GM23338 (cell line): ENCODE measurements at regions not wholly inside any gene's neighbourhood (a gene's known extent, or its start where the extent isn't known, plus 50 kb on each side); places are given as distances from the start of the nearest gene placed in this dataset.

Experiments
- CREB1 ChIP-seq: fragments of 250-450 bp; sonication (Bioruptor Pico); IDR thresholded peaks from 2 replicates; pipeline ENCODE4 v1.5.0; 2020; ENCODE audit warnings: low read depth, mild to moderate bottlenecking, moderate library complexity
- EZH2 ChIP-seq: fragments of 200-600 bp; sonication (generic); IDR thresholded peaks from one replicate; pipeline ENCODE4 v1.8.0; 2017; ENCODE audit warnings: antibody characterized with exemption, mild to moderate bottlenecking, low read depth; ENCODE audit not compliant: unreplicated experiment
- EZH2phosphoT487 ChIP-seq: fragments of 200-600 bp; sonication (generic); IDR thresholded peaks from one replicate; pipeline ENCODE4 v1.8.1; 2018; ENCODE audit warnings: antibody characterized with exemption; ENCODE audit not compliant: unreplicated experiment
- JUNB ChIP-seq: IDR thresholded peaks from one replicate; pipeline ENCODE4 v1.6.1; 2016; ENCODE audit warnings: antibody characterized with exemption; ENCODE audit not compliant: unreplicated experiment
- POLR2AphosphoS5 ChIP-seq: IDR thresholded peaks from 2 replicates; pipeline ENCODE4 v1.6.1; 2016; ENCODE audit warnings: antibody characterized with exemption, low read depth
- ZNF331 ChIP-seq: fragments of 250-450 bp; sonication (Bioruptor Pico); IDR thresholded peaks from 2 replicates; pipeline ENCODE4 v1.5.0; 2020; ENCODE audit warnings: low read depth, mild to moderate bottlenecking, moderate library complexity
- TF ChIP-seq, protein P1 (sequence below), 2 experiments: fragments of 200-600 bp in 1 of 2; sonication (generic) in 1 of 2; conservative IDR thresholded peaks; 2 replicates each; pipeline versions ENCODE4 v1.5.1 to v1.6.1; 2016 to 2017; ENCODE audit warnings: antibody characterized with exemption in 2 of 2, low read depth in 2 of 2, mild to moderate bottlenecking in 2 of 2, moderate library complexity in 1 of 2
- TF ChIP-seq, protein P2 (sequence below): IDR thresholded peaks from one replicate; pipeline ENCODE4 v1.6.1; 2018; ENCODE audit warnings: antibody characterized with exemption; ENCODE audit not compliant: unreplicated experiment

DNA sequence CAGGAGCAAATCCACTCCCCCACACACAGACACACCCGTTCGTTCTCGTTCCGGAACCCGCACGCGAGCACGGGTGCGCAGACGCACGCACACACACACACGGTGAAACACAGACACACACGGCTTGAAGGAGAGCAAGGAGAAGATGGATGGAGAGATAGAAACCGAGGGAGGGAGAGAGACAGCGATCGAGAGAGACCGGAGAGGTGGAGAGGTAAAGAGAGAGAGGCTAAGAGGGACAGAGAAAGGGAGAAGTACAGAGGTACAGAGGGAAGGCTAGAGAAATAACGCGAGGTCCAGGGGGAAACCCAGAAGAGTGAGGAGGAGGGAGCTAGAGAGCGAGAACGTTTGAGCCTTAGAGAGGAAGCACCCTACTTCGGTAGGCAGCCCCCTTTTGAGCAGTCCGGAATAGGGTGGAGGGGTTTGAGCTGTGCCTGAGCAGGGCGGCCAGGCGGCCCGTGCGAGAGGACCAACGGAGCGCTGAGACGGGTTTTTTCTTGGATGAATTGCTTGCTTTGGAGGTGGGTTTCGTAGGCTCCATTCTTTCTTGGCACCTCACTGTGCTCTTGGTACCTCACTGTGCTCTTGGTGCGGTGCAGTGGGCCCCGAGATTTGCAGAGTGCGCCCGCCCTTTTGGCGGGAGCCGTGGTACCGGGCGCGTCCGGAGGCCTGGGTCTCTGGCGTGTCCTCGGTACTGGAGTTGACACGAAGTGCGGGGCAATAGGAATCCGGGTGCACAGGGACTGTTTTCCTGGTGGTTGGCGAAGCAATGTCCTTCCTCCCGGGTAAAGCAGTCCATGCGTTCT, 88.4 kb upstream of the RHOU start:
- TF ChIP-seq, protein P1, sequence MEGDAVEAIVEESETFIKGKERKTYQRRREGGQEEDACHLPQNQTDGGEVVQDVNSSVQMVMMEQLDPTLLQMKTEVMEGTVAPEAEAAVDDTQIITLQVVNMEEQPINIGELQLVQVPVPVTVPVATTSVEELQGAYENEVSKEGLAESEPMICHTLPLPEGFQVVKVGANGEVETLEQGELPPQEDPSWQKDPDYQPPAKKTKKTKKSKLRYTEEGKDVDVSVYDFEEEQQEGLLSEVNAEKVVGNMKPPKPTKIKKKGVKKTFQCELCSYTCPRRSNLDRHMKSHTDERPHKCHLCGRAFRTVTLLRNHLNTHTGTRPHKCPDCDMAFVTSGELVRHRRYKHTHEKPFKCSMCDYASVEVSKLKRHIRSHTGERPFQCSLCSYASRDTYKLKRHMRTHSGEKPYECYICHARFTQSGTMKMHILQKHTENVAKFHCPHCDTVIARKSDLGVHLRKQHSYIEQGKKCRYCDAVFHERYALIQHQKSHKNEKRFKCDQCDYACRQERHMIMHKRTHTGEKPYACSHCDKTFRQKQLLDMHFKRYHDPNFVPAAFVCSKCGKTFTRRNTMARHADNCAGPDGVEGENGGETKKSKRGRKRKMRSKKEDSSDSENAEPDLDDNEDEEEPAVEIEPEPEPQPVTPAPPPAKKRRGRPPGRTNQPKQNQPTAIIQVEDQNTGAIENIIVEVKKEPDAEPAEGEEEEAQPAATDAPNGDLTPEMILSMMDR (conservative IDR thresholded peaks at IDR 0.05; ENCODE audit: low read depth in 2 of 2), result 0 out of 4 replicates have a peak, but pooled peaks of 1 of the 2 experiments have one; percentile 13
- TF ChIP-seq, protein P2, sequence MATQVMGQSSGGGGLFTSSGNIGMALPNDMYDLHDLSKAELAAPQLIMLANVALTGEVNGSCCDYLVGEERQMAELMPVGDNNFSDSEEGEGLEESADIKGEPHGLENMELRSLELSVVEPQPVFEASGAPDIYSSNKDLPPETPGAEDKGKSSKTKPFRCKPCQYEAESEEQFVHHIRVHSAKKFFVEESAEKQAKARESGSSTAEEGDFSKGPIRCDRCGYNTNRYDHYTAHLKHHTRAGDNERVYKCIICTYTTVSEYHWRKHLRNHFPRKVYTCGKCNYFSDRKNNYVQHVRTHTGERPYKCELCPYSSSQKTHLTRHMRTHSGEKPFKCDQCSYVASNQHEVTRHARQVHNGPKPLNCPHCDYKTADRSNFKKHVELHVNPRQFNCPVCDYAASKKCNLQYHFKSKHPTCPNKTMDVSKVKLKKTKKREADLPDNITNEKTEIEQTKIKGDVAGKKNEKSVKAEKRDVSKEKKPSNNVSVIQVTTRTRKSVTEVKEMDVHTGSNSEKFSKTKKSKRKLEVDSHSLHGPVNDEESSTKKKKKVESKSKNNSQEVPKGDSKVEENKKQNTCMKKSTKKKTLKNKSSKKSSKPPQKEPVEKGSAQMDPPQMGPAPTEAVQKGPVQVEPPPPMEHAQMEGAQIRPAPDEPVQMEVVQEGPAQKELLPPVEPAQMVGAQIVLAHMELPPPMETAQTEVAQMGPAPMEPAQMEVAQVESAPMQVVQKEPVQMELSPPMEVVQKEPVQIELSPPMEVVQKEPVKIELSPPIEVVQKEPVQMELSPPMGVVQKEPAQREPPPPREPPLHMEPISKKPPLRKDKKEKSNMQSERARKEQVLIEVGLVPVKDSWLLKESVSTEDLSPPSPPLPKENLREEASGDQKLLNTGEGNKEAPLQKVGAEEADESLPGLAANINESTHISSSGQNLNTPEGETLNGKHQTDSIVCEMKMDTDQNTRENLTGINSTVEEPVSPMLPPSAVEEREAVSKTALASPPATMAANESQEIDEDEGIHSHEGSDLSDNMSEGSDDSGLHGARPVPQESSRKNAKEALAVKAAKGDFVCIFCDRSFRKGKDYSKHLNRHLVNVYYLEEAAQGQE, result no peak
- TF ChIP-seq POLR2AphosphoS5 (no peak), CREB1 (CRISPR knock-in tag) (no peak), EZH2 (peak; percentile 93), ZNF331 (CRISPR knock-in tag) (no peak), JUNB (no peak), EZH2phosphoT487 (peak; percentile 38)
